ENCODE measurements at regions not wholly inside any gene's neighbourhood (a gene's known extent, or its start where the extent isn't known, plus 50 kb on each side); places are given as distances from the start of the nearest gene placed in this dataset.

DNA sequence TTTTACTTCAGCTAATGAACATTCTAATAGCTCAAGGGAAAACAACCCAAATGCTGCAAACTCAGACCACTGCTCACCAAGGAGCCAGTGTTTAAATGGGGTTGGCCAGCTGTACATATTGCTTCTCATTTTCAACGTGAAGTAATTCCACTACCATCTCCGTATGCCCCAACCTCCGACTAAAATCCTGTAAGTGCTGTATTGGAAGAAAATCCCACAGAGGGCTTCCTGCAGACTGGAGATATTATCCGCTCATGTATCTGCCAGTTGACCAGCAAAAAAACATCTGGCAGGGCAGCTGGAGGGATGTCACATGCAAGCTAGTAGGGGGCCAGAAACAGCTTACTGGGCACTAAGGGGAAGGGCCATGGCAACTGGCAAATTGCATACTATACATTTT, 485.0 kb downstream of the SNAPC1 start:
- no peaks in the 10 kb centered on the region for H3K4me1 ChIP-seq (replicated peaks in 1 of 2)
- DNase-seq: no peak
- no peaks in the 10 kb centered on the region for H3K36me3 ChIP-seq (replicated peaks in 1 of 2)
- H3K4me3 ChIP-seq: no peak overlapping the region
- intact Hi-C loops (cut with DNase I): no loop called here
- no peak for TF ChIP-seq POLR2A (IDR thresholded peaks at IDR 0.05)
- TF ChIP-seq CTCF (IDR thresholded peaks at IDR 0.05): no peak
- no peak overlapping the region for H3K27ac ChIP-seq
- H3K9me3 ChIP-seq (replicated peaks in 1 of 3): no peaks in the 10 kb centered on the region
- 60 to 72% (median 65%) methylated on average over 4 of the region's 4 CpGs for WGBS, 4 donors
- H3K27me3 ChIP-seq: no peaks in the 10 kb centered on the region

- Histone ChIP-seq H3K4me3 (no peak overlapping the region), H3K4me1 (replicated peaks in 1 of 2) (no peaks in the 10 kb centered on the region), H3K27me3 (no peaks in the 10 kb centered on the region), H3K9me3 (replicated peaks in 1 of 3) (no peaks in the 10 kb centered on the region), H3K36me3 (replicated peaks in 1 of 2) (no peaks in the 10 kb centered on the region), H3K27ac (no peak overlapping the region)
- TF ChIP-seq CTCF (IDR thresholded peaks at IDR 0.05) (no peak), POLR2A (IDR thresholded peaks at IDR 0.05) (no peak)
- 58 to 76% (median 65%) methylated on average over 4 of the region's 4 CpGs for WGBS, 4 donors
- no peak for DNase-seq
- intact Hi-C loops (cut with DNase I): no loop called here
Measured at GRCh38 chr14:62251237-62251636, 489.0 kb downstream of the SNAPC1 start.

GRCh38 chr14:62253171-62253570, 491.0 kb downstream of the SNAPC1 start:
- WGBS, 4 donors: 63 to 70% (median 66%) methylated on average over 1 of the region's 1 CpG
- TF ChIP-seq POLR2A (IDR thresholded peaks at IDR 0.05) (no peak), CTCF (IDR thresholded peaks at IDR 0.05) (no peak)

DNA sequence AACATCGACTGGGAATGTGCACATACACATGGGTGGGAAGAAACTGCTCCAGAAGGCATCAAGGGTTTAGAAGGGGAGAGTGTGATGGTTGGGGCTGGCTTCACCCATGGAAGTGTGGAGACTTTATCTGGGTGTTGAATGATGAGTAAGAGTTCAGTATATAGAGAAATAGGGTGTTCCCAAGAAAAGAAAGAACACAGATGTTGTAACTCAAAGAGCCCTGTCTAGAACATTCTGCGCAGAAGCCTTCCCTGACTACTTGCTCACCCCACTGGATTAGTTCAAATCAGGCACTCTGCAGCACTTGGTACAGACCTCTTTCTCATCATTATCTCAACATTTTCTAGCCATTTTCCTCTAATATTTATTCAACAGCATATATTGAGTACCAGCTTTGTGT, 491.7 kb downstream of the SNAPC1 start:
- no peaks in the 10 kb centered on the region for H3K27me3 ChIP-seq
- TF ChIP-seq CTCF (IDR thresholded peaks at IDR 0.05) (no peak), POLR2A (IDR thresholded peaks at IDR 0.05) (no peak)
- no peak overlapping the region for H3K27ac ChIP-seq
- no peak for DNase-seq
- H3K4me1 ChIP-seq (replicated peaks in 1 of 2): no peaks in the 10 kb centered on the region
- no peaks in the 10 kb centered on the region for H3K9me3 ChIP-seq (replicated peaks in 1 of 3)
- no peaks in the 10 kb centered on the region for H3K36me3 ChIP-seq (replicated peaks in 1 of 2)
- intact Hi-C loops (cut with DNase I): no loop called here
- H3K4me3 ChIP-seq: no peak overlapping the region
- 86 to 90% (median 88%) methylated on average over 2 of the region's 2 CpGs for WGBS, 4 donors

More at GRCh38 chr14:62253171-62253570, 491.0 kb downstream of the SNAPC1 start:
- Histone ChIP-seq H3K4me1 (replicated peaks in 1 of 2) (no peaks in the 10 kb centered on the region), H3K9me3 (replicated peaks in 1 of 3) (no peaks in the 10 kb centered on the region), H3K4me3 (no peak overlapping the region), H3K36me3 (replicated peaks in 1 of 2) (no peaks in the 10 kb centered on the region), H3K27ac (no peak overlapping the region), H3K27me3 (no peaks in the 10 kb centered on the region)
- DNase-seq: no peak
- intact Hi-C loops (cut with DNase I): no loop called here

All from adrenal gland (tissue), 9 donors.